GM19324 (cell line): ENCODE measurements at regions not wholly inside any gene's neighbourhood (a gene's known extent, or its start where the extent isn't known, plus 50 kb on each side); places are given as distances from the start of the nearest gene placed in this dataset.
"Not testable (repeated sequence)": the region's sequence is repeated elsewhere in the genome, so short reads cannot be mapped to it uniquely, and the experiment has no call there.

Experiments
- ATAC-seq: cut with Tn5 transposase; IDR thresholded peaks from one replicate; pipeline ENCODE4 v1.9.1; 2021; ENCODE audit warnings: mild to moderate bottlenecking, moderate library complexity; ENCODE audit not compliant: unreplicated experiment, low FRiP score

- ATAC-seq = no peak
Observed at GRCh38 chr9:22815246-22815645, 368.6 kb downstream of the DMRTA1 start.

GRCh38 chr9:22817181-22817580 lies 370.6 kb downstream of the DMRTA1 start:
- no peak for ATAC-seq

- ATAC-seq = no peak
Observed at GRCh38 chr9:22829236-22829635, 382.6 kb downstream of the DMRTA1 start.

GRCh38 chr9:22838266-22838665 lies 391.6 kb downstream of the DMRTA1 start:
- no peak for ATAC-seq

GRCh38 chr9:22840641-22841040 lies 394.0 kb downstream of the DMRTA1 start:
- ATAC-seq = no peak

GRCh38 chr9:22845243-22845642 lies 398.6 kb downstream of the DMRTA1 start:
- not testable (repeated sequence) for ATAC-seq

- no peak for ATAC-seq
Observed at GRCh38 chr9:22855980-22856379, 409.4 kb downstream of the DMRTA1 start.

GRCh38 chr9:22857316-22857715 lies 410.7 kb downstream of the DMRTA1 start:
- ATAC-seq = no peak

- no peak for ATAC-seq
Observed at GRCh38 chr9:22863106-22863505, 416.5 kb downstream of the DMRTA1 start.

- ATAC-seq = no peak
Observed at GRCh38 chr9:22863736-22864135, 417.1 kb downstream of the DMRTA1 start.

- no peak for ATAC-seq
Observed at GRCh38 chr9:22893196-22893843, 446.7 kb downstream of the DMRTA1 start.

- ATAC-seq = no peak
Observed at GRCh38 chr9:22898591-22898990, 452.0 kb downstream of the DMRTA1 start.

GRCh38 chr9:22911632-22912031 lies 465.0 kb downstream of the DMRTA1 start:
- ATAC-seq = no peak

- no peak for ATAC-seq
Observed at GRCh38 chr9:22913026-22913425, 466.4 kb downstream of the DMRTA1 start.

GRCh38 chr9:22913518-22913917 lies 466.9 kb downstream of the DMRTA1 start:
- ATAC-seq = no peak

GRCh38 chr9:22916148-22916547 lies 469.5 kb downstream of the DMRTA1 start:
- no peak for ATAC-seq

- no peak for ATAC-seq
Observed at GRCh38 chr9:22919423-22919822, 472.8 kb downstream of the DMRTA1 start.

- no peak for ATAC-seq
Observed at GRCh38 chr9:22921742-22922141, 475.1 kb downstream of the DMRTA1 start.

- no peak for ATAC-seq
Observed at GRCh38 chr9:22922222-22922621, 475.6 kb downstream of the DMRTA1 start.

- no peak for ATAC-seq
Observed at GRCh38 chr9:22954550-22954949, 507.9 kb downstream of the DMRTA1 start.

- ATAC-seq = no peak
Observed at GRCh38 chr9:22954964-22955363, 508.3 kb downstream of the DMRTA1 start.

GRCh38 chr9:22969350-22969979 lies 522.8 kb downstream of the DMRTA1 start:
- no peak for ATAC-seq
